Pulmonary artery endothelial cell (primary cell): ENCODE measurements at regions not wholly inside any gene's neighbourhood (a gene's known extent, or its start where the extent isn't known, plus 50 kb on each side); places are given as distances from the start of the nearest gene placed in this dataset.

Experiments
- DNase-seq: peaks from one replicate; pipeline ENCODE4 v3.0.0-alpha.2; 2011; ENCODE audit warnings: low read depth, low spot score

DNA sequence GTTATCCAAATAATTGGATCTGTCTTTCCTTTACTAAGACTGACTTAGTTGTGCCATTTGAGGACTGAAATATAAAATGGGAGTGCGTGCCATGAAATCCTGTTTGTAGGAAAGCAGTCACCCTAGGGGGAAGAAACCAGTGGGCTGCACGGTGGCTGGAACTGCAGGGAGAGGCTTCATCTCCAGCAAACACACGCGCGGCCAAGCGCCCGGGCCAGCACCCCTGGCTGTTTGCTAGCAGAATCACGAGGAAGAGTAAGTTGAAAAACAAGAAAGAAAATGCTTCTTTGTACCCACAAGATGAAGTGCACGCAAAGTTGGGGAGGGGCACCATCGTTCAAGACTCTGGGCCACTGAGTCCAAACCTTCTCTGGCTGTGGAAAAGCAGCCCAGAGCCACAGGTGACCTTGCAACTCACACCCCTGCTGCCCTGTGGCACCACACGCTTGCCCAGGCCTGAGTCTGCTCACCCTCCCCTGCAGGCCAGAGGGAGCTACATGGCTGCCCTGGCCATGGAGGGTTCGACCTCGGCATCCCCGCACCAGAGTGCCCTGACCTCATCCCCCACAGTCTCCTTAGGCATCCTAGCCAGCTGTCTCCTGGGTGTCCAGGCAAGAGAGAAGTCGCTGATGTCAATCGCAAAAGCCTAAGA is 55.2 kb downstream of the IRX2 start:
- DNase-seq = no peak

DNA sequence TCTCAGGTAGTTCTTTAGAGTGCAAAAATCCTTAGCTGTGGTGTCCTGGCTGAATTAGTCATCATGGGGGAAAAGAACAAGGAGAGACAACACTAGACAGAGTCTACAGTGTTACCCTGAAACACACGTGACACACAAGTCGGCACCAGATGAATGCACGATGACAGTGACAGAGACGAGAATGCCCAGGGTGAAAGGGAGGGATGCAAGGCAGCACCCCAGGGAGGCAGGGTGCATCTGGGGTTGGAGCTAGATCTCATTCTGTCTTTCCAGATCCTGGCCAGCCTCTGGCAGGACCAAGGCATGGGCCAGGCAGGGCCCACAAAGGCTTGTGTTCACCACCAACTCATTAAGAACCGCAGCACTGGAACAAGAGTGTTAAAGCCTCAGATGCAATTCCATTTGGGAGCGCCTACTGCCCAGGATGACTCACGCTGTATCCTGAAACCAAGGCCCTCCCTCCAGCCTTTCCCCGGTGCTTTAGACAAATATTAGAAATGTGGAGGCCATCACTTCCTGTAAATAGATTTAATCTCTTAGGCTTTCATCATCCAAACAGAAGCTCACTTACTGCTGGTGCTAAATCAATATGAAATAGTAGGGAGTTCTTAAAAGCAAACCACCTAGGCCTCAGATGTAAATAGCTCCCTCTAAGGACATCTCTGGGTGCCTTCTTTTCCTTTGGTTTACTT is 56.1 kb downstream of the IRX2 start:
- DNase-seq = no peak

DNA sequence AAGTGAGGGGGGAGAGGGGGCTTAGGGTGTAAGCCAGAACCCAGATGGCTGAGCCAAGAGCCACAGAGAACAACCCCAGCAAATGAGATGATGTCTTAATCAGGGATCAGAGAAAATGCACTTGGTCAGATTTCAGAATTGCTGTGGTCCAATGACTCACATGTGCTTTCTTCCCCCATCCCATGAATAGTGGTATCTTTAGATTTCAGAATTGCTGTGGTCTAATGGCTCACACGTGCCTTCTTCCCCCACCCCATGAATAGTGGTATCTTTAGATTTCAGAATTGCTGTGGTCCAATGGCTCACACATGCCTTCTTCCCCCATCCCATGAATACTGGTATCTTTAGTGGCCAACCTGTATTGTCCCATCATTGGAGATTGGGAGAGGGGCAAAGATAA is 59.9 kb downstream of the IRX2 start:
- no peak for DNase-seq

DNA sequence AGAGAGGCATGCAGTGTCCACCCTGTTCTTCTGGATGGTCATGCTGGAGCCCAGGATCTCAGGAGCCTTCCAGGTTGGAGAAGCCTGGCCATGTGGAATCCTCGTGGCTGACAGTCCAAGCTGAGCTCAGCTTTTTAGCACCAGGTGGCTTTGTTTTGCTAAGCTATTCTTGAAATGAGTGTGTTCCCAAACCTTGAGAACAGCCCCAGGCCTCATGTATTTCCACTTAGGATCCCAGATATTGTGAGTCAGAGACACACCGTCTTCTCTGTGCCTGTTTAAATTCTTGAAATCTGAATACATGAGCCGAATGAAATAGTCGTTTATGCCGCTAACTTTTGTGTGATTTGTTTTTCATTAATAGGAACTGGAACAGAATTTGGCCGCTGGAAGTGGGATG is 61.2 kb downstream of the IRX2 start:
- DNase-seq = no peak

DNA sequence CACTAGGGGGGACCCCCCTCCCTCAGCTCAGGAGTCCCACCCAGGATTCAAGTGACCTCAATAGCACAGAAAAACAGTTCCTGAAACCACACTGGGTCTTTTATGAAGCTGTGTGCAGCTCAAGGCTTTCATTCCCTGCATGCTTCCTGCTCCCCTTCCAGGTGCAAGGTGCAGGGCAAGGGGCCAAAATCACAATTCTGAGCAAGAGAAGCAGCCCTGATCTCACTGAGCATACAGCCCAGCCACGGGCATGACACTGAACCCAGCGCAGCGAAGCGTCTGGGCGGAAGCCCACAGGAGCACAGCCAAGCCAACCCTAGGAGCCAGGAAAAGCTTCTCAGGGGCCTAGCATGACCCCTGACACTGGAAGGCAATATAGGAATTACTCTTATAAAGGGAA is 62.9 kb downstream of the IRX2 start:
- no peak for DNase-seq

DNA sequence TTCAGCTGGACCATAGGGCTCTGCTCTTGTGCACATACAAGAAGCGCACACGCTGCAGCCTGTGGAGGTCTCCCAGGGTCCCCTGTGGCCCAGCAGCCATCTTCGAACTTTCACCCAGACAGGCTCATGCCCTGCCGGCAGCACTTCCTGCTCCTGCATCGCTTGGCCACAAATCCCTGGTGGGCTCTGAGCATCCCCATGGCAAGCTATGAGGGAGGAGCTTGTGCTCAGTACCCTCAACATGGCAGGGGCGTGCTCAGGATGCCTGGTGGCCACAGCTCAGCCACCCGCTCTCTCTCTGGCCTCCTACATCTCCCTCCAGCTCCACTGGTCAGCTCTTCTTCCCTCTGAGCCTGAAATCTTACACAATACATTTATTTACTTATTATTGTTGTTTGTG is 63.7 kb downstream of the IRX2 start:
- DNase-seq = no peak

DNA sequence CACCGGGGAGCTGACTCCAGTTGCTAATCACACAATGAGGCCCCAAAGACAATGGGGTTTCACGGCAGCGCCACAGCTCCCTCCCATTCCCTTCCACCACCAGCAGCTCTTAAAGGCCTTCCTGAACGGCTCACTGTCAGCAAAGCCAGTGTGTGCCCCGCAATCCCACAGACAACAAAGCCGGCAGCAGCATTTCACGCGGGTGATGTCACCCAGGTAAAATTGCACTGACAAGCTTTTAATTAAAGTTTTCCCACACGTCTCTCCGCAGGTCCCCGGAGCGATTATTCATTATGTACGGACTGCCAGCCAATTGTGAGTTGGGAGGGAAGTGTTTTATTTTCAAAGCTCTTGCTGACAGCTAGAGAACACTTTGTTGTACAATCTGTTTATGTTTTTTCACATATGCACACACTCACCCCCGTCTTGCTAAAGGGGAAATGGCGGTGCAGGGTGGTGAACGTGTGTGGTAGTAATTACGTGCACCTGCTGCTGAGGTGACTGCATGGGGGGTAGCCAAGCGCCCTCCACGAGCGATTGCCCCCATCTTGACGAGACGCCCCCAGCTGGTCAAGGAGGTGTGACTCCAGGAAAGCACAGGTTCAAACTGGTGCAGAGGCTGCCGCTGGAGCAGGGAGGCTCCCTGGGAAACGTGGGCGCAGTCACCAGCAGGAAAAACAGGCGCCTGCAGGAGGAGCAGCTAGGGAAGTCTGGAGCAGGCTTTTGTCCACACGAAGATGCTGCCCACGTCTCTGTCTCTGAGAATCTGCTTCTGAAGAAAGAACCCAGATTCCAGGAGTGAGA is 65.0 kb downstream of the IRX2 start:
- DNase-seq = no peak

DNA sequence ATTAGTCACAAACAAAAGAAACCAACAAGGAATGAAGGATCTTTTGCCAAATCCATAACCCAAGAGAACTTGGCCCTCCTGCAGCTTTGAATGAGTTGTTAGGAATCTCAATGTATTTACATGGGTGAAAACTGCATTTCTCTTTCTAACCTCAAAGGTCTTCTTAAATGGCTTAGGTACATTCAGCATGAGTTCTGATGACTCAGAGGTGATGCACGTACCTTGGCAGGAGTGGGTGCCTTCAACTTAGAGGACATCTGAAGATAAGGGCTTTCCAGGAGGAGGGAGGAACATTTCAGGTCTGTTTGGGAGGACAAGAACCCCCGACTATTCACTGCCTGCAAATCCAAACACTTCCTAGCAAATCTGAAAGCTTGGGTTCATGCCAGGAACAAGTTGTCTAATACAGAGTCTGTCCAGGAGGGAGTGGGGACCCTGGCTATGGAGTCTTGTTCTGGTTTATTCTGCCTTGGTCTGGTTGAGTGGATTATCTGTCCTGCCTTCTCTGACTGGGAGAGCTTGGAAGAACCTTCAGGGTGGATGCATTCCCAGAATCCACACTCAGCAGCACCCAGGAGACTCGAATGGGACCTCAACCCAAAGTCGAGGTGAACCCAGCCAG is 65.7 kb downstream of the IRX2 start:
- DNase-seq = no peak

DNA sequence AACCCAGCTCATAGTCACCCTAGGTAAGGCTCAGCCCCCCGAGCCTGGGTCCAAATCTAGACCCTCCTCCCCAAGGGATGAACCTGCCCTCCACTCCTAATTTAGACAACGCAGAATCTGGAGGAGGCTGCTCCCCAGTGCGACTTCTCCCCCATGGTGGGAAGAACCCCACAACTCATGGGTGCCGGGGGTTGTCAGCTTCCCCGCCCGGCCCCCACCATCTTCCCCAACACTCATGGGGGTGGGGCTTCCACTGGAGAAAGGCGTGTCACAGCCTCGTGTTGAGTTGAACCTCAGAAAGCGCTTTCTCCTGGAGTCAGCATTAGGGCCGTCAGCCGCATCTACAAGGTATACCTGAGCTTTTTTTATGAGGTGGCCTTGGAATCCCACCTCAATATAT is 66.9 kb downstream of the IRX2 start:
- DNase-seq = no peak

DNA sequence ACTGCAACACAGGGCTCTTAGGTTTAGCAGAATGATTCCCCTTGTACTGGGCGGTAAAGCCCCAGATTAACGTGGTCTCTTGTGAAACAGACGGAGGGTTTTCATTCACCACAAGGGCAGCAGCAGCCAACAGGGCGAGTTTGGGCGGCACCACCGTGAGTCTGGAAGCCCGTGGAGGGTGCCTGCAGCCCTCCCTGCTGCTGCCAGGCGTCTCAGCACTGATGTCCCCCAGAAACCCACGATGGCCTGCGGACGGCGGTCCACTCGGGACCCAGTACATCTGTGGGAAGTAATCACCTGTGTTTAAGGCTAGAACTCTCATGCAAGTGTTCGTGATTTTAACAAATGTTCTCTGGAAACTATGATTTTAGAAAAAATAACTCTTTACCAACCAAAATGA is 67.8 kb downstream of the IRX2 start:
- DNase-seq = no peak

DNA sequence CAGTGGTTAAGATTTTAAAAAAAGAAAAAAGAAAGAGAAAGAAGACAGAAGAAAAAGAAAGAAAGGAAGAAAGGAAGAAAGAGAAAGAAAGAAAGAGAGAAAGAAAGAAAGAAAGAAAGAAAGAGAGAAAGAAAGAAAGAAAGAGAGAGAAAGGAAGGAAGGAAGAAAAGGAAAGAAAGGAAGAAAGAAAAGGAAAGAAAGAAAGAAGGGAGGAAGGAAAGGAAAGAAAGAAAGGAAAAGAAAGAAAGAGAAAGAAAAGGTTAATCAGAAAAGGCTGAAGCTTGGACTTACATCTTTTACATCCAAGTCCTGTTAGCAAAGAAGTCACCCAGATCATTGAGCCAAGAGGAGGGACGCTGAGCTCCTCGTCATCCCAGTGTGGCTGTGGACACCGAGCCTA is 70.0 kb downstream of the IRX2 start:
- DNase-seq = no peak

DNA sequence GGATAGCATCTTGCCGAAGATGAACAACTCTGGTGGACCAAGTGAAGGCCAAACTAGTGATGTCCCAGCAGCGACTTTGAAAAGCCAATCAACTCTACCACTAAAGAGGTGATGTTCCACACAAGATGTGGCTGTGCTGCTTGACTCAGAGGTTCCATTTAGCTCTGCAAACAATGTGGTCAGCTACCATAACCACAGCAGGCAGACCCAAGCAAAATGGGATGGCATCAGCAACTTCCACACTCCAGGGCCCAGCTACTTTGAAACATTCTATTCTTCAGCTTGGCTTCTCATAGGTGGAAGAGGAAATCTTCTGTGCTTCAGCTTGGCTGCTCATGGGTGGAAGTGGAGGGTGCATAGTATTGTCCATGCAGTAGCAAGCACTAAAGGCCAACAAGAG is 70.5 kb downstream of the IRX2 start:
- no peak for DNase-seq

DNA sequence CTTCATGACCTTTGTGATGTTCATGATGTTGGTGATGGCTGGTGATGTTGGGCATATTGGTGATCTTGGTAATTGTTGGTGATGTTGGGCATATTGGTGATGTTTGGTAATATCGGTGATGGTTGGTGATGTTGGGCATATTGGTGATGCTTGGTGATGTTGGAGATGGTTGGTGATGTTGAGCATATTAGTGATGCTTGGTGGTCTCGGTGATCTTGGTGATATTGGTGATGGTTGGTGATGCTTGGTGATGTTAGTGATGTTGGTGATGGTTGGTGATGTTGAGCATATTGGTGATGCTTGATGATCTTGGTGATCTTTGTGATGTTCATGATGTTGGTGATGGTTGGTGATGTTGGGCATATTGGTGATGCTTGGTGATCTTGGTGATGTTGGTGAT is 73.8 kb downstream of the IRX2 start:
- no peak for DNase-seq

DNA sequence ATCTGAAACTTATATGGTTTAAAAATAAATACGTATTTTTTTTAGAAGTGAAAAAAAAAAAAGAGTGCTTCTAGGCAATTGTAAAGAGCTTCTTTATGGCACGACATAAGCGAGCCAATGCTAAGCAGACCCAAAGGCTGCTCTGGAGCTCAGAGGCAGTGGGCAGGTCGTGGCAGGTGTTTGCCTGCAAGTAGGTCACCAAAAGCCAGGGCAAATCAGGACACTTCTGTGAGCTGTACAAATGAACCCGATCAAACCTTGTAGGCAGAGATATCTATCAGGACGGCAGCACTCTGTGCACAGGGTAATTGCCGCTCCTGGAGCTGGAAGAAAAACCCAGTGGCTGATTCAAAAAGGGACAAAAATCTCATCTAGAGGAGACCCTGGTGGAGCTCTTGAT is 75.9 kb downstream of the IRX2 start:
- DNase-seq = no peak

DNA sequence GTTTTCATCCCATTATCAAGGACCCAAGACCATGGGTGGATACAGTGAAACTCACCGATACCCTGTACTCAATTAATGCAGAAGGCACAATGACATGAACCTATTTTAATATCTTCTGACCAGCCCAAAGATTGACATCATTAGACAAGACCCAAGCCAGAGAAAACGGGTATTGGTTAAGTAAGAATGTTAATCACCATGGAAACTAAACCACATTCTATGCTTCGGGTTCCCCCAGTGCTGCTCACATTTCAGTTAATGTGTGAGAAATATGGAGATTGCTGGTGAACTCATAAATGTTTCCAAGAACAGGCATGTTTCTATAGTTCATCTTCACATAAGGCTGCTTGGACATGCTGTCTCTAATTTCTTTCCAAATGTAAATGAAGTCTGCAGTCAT is 77.0 kb downstream of the IRX2 start:
- DNase-seq = no peak

DNA sequence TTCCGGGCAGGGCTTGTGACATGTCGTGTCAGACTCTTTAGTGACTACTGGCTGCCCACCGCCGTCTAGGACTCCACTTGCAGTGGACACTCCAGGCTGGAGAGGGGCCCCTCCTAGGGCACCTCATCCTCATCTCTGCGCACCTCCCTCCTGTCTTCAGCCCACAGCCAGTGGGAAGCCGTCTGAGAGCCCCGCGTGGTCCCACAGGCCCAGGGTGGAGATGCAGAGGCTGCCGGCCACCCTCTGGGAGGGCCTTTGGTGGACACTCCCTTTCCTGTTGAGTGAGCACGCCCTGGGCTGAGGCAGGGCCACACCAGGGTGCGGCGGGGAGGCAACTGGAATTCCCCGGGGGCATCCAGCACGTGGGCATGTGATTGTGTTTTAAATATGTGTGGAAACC is 80.5 kb downstream of the IRX2 start:
- no peak for DNase-seq

DNA sequence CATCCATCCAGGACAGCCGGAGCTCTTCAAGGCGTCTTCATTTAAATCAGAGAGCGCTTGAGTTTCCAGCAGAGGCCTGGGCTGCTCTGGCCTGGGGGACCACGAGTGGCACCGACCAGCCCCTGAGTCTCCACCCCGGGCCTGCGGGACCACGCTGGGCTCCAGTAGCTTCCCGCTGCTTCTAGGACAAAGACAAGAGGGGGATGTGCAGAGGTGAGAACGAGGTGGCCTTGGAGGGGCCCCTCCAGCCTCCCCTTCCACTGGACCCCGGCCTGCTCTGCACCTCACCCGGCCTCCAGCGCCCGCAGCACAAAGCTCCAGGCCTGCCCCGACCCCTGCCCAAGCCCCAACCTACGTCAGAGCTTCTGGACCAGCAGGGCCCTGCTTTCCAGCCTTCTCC is 81.6 kb downstream of the IRX2 start:
- DNase-seq = no peak

DNA sequence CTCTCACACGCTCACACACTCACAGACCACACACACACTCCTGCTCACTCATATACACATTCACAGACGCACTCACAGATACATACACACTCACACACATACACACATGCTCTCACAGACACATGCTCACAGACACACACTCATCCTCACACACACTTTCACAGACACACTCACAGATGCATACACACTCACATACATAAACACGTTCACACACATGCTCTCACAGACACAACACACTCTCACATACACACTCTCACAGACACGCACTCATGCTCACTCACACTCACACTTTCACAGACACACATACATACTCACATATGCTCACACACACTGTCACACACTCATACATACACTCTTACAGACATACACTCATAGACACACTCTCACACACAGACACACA is 82.2 kb downstream of the IRX2 start:
- DNase-seq = no peak

DNA sequence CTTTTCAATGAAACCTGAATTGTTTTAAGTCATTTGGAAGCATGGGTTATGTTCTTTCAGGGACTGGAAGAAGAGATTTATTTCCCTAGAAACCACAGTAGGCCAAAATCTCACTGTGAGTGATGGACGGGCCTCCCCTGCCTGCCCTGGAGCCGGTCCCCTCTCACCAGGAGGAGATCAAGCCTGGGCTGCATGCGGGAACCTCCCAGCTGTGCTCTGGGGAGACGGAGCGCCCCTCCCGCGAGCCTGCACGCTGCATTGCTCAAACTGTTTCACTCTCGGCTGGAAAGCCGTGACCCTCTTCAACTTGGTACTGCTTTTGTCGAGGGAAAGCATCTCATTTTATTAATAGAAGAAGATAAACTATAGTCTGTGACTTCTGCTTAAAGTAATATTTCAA is 85.4 kb downstream of the IRX2 start:
- DNase-seq = no peak

DNA sequence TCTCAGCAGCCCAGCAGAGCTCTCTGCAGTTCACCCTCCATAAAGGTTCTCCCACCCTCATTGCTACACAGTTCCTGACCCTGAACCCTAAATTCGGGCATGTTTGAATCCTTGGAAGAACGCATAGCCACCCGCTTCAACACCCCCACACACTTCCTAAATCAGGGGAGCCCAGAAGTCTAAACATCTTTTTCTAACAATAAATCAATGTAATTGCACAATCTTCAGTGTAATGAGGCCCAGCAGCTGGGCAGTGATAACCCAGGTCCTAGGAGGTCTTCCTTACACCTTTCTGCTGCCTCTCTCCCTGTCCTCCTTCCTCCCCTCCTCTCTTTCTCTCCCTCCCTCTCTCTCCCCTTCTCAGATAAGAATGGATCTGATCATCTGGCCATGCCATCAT is 88.0 kb downstream of the IRX2 start:
- no peak for DNase-seq

DNA sequence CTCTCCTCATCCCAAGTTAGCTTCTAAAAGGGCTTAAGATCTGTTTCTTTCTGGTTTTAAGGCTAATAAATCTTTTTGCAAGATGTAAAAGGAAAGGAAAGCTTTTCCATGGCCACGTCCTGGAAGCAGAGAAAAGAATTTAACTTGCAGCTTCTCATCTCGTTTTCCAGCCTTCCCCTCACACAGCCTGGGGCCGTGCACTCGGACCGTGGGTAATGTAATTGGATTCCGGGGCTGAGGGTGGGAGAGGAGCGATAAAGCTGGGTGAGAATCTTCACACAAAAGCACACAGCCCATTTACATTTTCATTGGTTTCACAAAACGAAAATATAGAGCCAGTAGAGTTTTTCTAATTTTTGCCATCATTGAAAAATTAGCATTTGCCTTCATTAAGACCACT is 91.2 kb downstream of the IRX2 start:
- no peak for DNase-seq

DNA sequence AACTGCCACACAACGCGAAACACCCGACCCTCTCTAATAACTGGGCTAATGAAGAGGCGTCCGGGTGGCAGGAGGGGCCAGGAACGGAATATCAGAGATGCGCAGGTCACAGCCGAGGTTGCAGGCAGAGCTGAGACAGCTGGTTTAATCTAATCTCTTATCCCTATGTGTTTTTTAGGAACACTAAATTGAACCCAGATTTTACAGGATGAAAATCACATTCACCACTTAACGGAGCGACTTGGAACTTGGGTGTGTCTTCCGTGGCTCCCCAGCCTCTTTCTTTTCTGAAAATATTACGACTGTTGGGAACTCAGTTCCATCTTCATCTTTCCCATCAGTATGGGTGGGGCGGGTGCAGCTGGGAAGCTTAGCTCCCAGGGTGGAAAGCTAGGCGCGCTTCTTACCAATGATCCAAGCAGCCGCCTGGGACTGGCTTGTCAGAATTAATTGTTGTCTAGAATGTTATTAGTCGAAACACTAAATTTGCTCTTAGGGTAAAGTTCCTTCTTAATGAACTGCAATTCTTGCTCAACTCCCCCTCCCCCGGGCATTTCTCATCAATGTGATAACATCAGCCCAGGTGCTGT is 92.5 kb downstream of the IRX2 start:
- no peak for DNase-seq
